ENCODE measurements at regions not wholly inside any gene's neighbourhood (a gene's known extent, or its start where the extent isn't known, plus 50 kb on each side); places are given as distances from the start of the nearest gene placed in this dataset.

DNA sequence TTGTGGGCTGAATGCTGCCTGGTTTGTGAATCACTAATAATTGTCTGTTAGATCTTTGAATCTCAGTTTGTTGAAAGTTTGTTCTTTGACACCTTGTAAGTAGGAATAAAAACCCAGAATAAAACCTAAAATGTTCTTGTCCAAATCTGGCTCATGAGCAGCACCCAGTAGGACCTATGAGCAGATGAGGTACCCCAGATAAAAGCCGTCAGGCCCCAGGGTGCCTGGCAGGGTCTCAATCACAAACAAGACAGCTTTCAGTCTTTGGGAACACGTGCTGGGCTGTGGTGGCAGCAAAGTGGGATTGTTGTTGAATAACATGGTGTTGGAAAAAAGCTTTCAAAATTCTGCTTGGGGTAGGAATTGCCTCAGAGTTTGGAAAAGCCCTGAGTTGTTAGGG, 52.1 kb upstream of the ECI2 start:
- TF ChIP-seq, protein P1, sequence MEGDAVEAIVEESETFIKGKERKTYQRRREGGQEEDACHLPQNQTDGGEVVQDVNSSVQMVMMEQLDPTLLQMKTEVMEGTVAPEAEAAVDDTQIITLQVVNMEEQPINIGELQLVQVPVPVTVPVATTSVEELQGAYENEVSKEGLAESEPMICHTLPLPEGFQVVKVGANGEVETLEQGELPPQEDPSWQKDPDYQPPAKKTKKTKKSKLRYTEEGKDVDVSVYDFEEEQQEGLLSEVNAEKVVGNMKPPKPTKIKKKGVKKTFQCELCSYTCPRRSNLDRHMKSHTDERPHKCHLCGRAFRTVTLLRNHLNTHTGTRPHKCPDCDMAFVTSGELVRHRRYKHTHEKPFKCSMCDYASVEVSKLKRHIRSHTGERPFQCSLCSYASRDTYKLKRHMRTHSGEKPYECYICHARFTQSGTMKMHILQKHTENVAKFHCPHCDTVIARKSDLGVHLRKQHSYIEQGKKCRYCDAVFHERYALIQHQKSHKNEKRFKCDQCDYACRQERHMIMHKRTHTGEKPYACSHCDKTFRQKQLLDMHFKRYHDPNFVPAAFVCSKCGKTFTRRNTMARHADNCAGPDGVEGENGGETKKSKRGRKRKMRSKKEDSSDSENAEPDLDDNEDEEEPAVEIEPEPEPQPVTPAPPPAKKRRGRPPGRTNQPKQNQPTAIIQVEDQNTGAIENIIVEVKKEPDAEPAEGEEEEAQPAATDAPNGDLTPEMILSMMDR (IDR thresholded peaks at IDR 0.05; ENCODE audit: low read length): no peak
- TF ChIP-seq EZH2 (IDR thresholded peaks at IDR 0.05; ENCODE audit: borderline replicate concordance, low read length): no peak
- H4K20me1 ChIP-seq (ENCODE audit: insufficient read depth, low read length): no peaks in the 10 kb centered on the region
- H3K4me2 ChIP-seq (ENCODE audit: low read length): no peak overlapping the region
- H3K4me1 ChIP-seq (ENCODE audit: insufficient read depth, low read length, severe bottlenecking): no peaks in the 10 kb centered on the region
- no peaks in the 10 kb centered on the region for H3F3A ChIP-seq (ENCODE audit: insufficient read depth, low read length)
- H3K9me3 ChIP-seq (ENCODE audit: low read length): no peaks in the 10 kb centered on the region
- no peak overlapping the region for H3K27ac ChIP-seq (ENCODE audit: low read depth, low read length, poor library complexity, severe bottlenecking)
- H3K9me2 ChIP-seq (ENCODE audit: low read depth, low read length): no peaks in the 10 kb centered on the region
- H3K4me3 ChIP-seq (ENCODE audit: low read depth, low read length, poor library complexity, severe bottlenecking): no peak overlapping the region
- H3K79me2 ChIP-seq (ENCODE audit: insufficient read depth, low read length): no peaks in the 10 kb centered on the region
- H3K36me3 ChIP-seq (ENCODE audit: insufficient read depth, low read length): no peaks in the 10 kb centered on the region
- peaks cover 5% of the 10 kb centered on the region; the same call in 1 of the 2 replicates for H3K27me3 ChIP-seq (ENCODE audit: insufficient read depth, low read length)
- H3K9ac ChIP-seq (ENCODE audit: low read length): no peak overlapping the region
- no peak overlapping the region for H2AFZ ChIP-seq (ENCODE audit: low read length)

DNA sequence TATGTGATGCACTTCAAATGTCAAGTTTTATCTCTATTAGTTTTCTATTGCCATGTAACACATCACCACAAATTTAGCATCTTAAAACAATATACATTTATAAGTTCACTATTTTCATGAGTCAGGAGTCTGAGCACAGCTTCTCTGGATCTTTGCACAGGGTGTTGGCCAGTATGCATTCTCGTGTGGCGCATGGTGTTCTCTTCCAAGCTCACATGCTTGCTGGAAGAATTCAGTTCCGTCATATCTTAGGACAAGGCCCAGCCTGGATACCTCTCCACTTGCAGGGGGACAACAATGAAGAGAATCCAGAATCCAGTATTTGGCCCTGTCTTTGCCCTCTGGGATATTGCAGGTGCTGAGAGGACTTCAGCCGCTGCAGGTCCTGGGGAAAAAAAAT, 51.0 kb upstream of the ECI2 start:
- Histone ChIP-seq H3K9me3 (ENCODE audit: low read length) (no peaks in the 10 kb centered on the region), H3K36me3 (ENCODE audit: insufficient read depth, low read length) (no peaks in the 10 kb centered on the region), H3K4me1 (ENCODE audit: insufficient read depth, low read length, severe bottlenecking) (no peaks in the 10 kb centered on the region), H3K27ac (ENCODE audit: low read depth, low read length, poor library complexity, severe bottlenecking) (no peak overlapping the region), H3K9me2 (ENCODE audit: low read depth, low read length) (no peaks in the 10 kb centered on the region), H3K4me3 (ENCODE audit: low read depth, low read length, poor library complexity, severe bottlenecking) (no peak overlapping the region), H3K79me2 (ENCODE audit: insufficient read depth, low read length) (no peaks in the 10 kb centered on the region), H3K9ac (ENCODE audit: low read length) (no peak overlapping the region), H4K20me1 (ENCODE audit: insufficient read depth, low read length) (no peaks in the 10 kb centered on the region), H3K27me3 (ENCODE audit: insufficient read depth, low read length) (peaks cover 5% of the 10 kb centered on the region; the same call in 1 of the 2 replicates), H3F3A (ENCODE audit: insufficient read depth, low read length) (no peaks in the 10 kb centered on the region), H3K4me2 (ENCODE audit: low read length) (no peak overlapping the region), H2AFZ (ENCODE audit: low read length) (no peak overlapping the region)
- TF ChIP-seq, protein P1 (IDR thresholded peaks at IDR 0.05; ENCODE audit: low read length): no peak
- TF ChIP-seq EZH2 (IDR thresholded peaks at IDR 0.05; ENCODE audit: borderline replicate concordance, low read length): no peak

DNA sequence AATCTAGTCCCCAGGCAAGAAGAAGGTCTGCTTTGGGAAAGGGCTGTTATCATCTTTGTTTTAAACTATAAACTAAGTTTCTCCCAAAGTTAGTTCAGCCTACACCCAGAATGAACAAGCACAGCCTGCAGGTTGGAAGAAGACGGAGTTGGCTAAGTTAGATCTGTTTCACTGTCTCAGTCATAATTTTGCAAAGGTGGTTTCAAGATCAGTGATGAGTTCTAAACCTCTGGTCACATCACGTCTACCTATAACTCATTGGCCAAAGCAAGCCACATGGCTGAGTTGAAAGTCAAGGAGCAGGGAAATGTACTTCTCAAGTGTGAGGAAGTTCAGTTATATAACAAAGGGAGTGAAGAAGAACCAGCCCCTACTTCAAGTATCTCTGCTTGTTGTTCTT, 50.5 kb upstream of the ECI2 start:
- Histone ChIP-seq H3K27me3 (ENCODE audit: insufficient read depth, low read length) (peaks cover 5% of the 10 kb centered on the region; the same call in 1 of the 2 replicates), H3K4me1 (ENCODE audit: insufficient read depth, low read length, severe bottlenecking) (no peaks in the 10 kb centered on the region), H3K9ac (ENCODE audit: low read length) (no peak overlapping the region), H3K4me2 (ENCODE audit: low read length) (no peak overlapping the region), H3F3A (ENCODE audit: insufficient read depth, low read length) (no peaks in the 10 kb centered on the region), H4K20me1 (ENCODE audit: insufficient read depth, low read length) (no peaks in the 10 kb centered on the region), H3K9me2 (ENCODE audit: low read depth, low read length) (no peaks in the 10 kb centered on the region), H3K79me2 (ENCODE audit: insufficient read depth, low read length) (no peaks in the 10 kb centered on the region), H3K36me3 (ENCODE audit: insufficient read depth, low read length) (no peaks in the 10 kb centered on the region), H2AFZ (ENCODE audit: low read length) (no peak overlapping the region), H3K4me3 (ENCODE audit: low read depth, low read length, poor library complexity, severe bottlenecking) (no peak overlapping the region), H3K9me3 (ENCODE audit: low read length) (no peaks in the 10 kb centered on the region), H3K27ac (ENCODE audit: low read depth, low read length, poor library complexity, severe bottlenecking) (no peak overlapping the region)
- no peak for TF ChIP-seq EZH2 (IDR thresholded peaks at IDR 0.05; ENCODE audit: borderline replicate concordance, low read length)
- TF ChIP-seq, protein P1 (IDR thresholded peaks at IDR 0.05; ENCODE audit: low read length): no peak

Measured in OCI-LY1 (cell line).